Stimulated activated CD8-positive, alpha-beta memory T cell treated with anti-CD3 and anti-CD28 coated beads, Interleukin-15, amount 100 ng/mL, for 1 hour (primary cell): ENCODE measurements at regions not wholly inside any gene's neighbourhood (a gene's known extent, or its start where the extent isn't known, plus 50 kb on each side); places are given as distances from the start of the nearest gene placed in this dataset.
"Not testable (repeated sequence)": the region's sequence is repeated elsewhere in the genome, so short reads cannot be mapped to it uniquely, and the experiment has no call there.

Source experiments
- DNase-seq: peaks from one replicate; pipeline ENCODE4 v3.0.0-alpha.2; 2020; ENCODE audit warnings: low read depth

- DNase-seq: no peak
These were observed 234.7 kb downstream of the TLR4 start for GRCh38 chr9:117938896-117939295.

GRCh38 chr9:117944750-117945149 lies 240.5 kb downstream of the TLR4 start:
- not testable (repeated sequence) for DNase-seq

GRCh38 chr9:117945286-117945685 lies 241.1 kb downstream of the TLR4 start:
- DNase-seq: no peak

- no peak for DNase-seq
These were observed 246.9 kb downstream of the TLR4 start for GRCh38 chr9:117951127-117951526.

- no peak for DNase-seq
These were observed 248.4 kb downstream of the TLR4 start for GRCh38 chr9:117952581-117952980.

- no peak for DNase-seq
These were observed 253.1 kb downstream of the TLR4 start for GRCh38 chr9:117957267-117957666.

GRCh38 chr9:117958726-117959125 lies 254.5 kb downstream of the TLR4 start:
- no peak for DNase-seq

GRCh38 chr9:117963493-117964090 lies 259.4 kb downstream of the TLR4 start:
- DNase-seq: no peak

- DNase-seq: no peak
These were observed 266.3 kb downstream of the TLR4 start for GRCh38 chr9:117970276-117971050.

GRCh38 chr9:117974108-117974507 lies 269.9 kb downstream of the TLR4 start:
- DNase-seq: no peak

GRCh38 chr9:117979914-117980313 lies 275.7 kb downstream of the TLR4 start:
- DNase-seq: no peak

- no peak for DNase-seq
These were observed 283.7 kb downstream of the TLR4 start for GRCh38 chr9:117987945-117988344.

- no peak for DNase-seq
These were observed 287.8 kb downstream of the TLR4 start for GRCh38 chr9:117992006-117992405.

GRCh38 chr9:118000581-118000980 lies 296.4 kb downstream of the TLR4 start:
- DNase-seq: no peak

GRCh38 chr9:118003240-118003639 lies 299.0 kb downstream of the TLR4 start:
- DNase-seq: no peak

- DNase-seq: no peak
These were observed 304.0 kb downstream of the TLR4 start for GRCh38 chr9:118008246-118008645.

- no peak for DNase-seq
These were observed 305.4 kb downstream of the TLR4 start for GRCh38 chr9:118009614-118010013.

GRCh38 chr9:118017607-118018122 lies 313.5 kb downstream of the TLR4 start:
- DNase-seq: no peak

- no peak for DNase-seq
These were observed 319.4 kb downstream of the TLR4 start for GRCh38 chr9:118023644-118024043.

GRCh38 chr9:118028225-118028624 lies 324.0 kb downstream of the TLR4 start:
- no peak for DNase-seq

GRCh38 chr9:118029425-118029824 lies 325.2 kb downstream of the TLR4 start:
- DNase-seq: no peak

GRCh38 chr9:118034701-118035100 lies 330.5 kb downstream of the TLR4 start:
- DNase-seq: no peak

GRCh38 chr9:118038713-118039112 lies 334.5 kb downstream of the TLR4 start:
- no peak for DNase-seq

GRCh38 chr9:118058227-118058626 lies 354.0 kb downstream of the TLR4 start:
- DNase-seq: no peak
